GM23338 (cell line): ENCODE measurements at regions not wholly inside any gene's neighbourhood (a gene's known extent, or its start where the extent isn't known, plus 50 kb on each side); places are given as distances from the start of the nearest gene placed in this dataset.

Experiments used
- ATAC-seq: fragments of 200-7000 bp; cut with Tn5 transposase; 3 replicates; pipeline ENCODE4 v1.9.1; 2020
- DNase-seq: peaks from one replicate; pipeline ENCODE4 v3.0.0-alpha.2; 2015; ENCODE audit warnings: low spot score
- H2AFZ ChIP-seq: fragments of 200-600 bp; sonication (generic); 2 replicates; pipeline ENCODE4 v1.8.0; 2016; ENCODE audit warnings: antibody characterized with exemption, mild to moderate bottlenecking, moderate library complexity
- H3F3A ChIP-seq: fragments of 200-600 bp; sonication (generic); replicated peaks from 2 replicates; pipeline ENCODE4 v1.8.0; 2017; ENCODE audit warnings: antibody characterized with exemption, mixed run types, low read depth
- H3K27ac ChIP-seq: fragments of 200-600 bp; sonication (generic); 2 replicates; pipeline ENCODE4 v1.6.1; 2016; ENCODE audit warnings: low read depth
- H3K27me3 ChIP-seq: fragments of 200-600 bp; sonication (generic); 2 replicates; pipeline ENCODE4 v1.8.0; 2016; ENCODE audit warnings: mild to moderate bottlenecking, mixed run types, moderate library complexity; ENCODE audit not compliant: insufficient read depth
- H3K36me3 ChIP-seq: fragments of 200-600 bp; sonication (generic); 2 replicates; pipeline ENCODE4 v1.8.0; 2016; ENCODE audit warnings: mild to moderate bottlenecking; ENCODE audit not compliant: insufficient read depth
- H3K4me1 ChIP-seq: fragments of 200-600 bp; sonication (generic); 2 replicates; pipeline ENCODE4 v1.8.0; 2016; ENCODE audit warnings: mild to moderate bottlenecking, moderate library complexity; ENCODE audit not compliant: insufficient read depth
- H3K4me2 ChIP-seq: fragments of 200-600 bp; sonication (generic); 2 replicates; pipeline ENCODE4 v1.7.1; 2017; ENCODE audit warnings: mixed run types
- H3K4me3 ChIP-seq: fragments of 200-600 bp; sonication (generic); 2 replicates; pipeline ENCODE4 v1.6.1; 2016; ENCODE audit warnings: mixed run types
- H3K79me2 ChIP-seq: fragments of 200-600 bp; sonication (generic); replicated peaks from 2 replicates; pipeline ENCODE4 v1.8.0; 2017; ENCODE audit warnings: mild to moderate bottlenecking; ENCODE audit not compliant: insufficient read depth
- H3K9me2 ChIP-seq: fragments of 200-600 bp; sonication (generic); 2 replicates; pipeline ENCODE4 v1.8.0; 2017; ENCODE audit not compliant: insufficient read depth
- H4K20me1 ChIP-seq: fragments of 200-600 bp; sonication (generic); replicated peaks from 2 replicates; pipeline ENCODE4 v1.8.0; 2017; ENCODE audit warnings: mild to moderate bottlenecking; ENCODE audit not compliant: insufficient read depth
- H3K27ac Mint-ChIP-seq: 2 replicates; pipeline ENCODE4 v1.8.0; 2020; ENCODE audit warnings: inconsistent platforms, mild to moderate bottlenecking, moderate library complexity, mixed read lengths
- H3K27me3 Mint-ChIP-seq: 3 replicates; pipeline ENCODE4 v1.8.0; 2022; ENCODE audit warnings: low read depth, mild to moderate bottlenecking, moderate library complexity, mixed read lengths, inconsistent platforms; ENCODE audit not compliant: insufficient read depth, poor library complexity
- H3K36me3 Mint-ChIP-seq: 3 replicates; pipeline ENCODE4 v1.8.0; 2021; ENCODE audit warnings: low read depth, mild to moderate bottlenecking, inconsistent platforms, moderate library complexity, mixed read lengths
- H3K4me1 Mint-ChIP-seq: 3 replicates; pipeline ENCODE4 v1.8.0; 2020; ENCODE audit warnings: mild to moderate bottlenecking, inconsistent platforms, mixed read lengths
- H3K4me3 Mint-ChIP-seq: 3 replicates; pipeline ENCODE4 v1.8.0; 2021; ENCODE audit warnings: moderate library complexity, mild to moderate bottlenecking, inconsistent platforms, mixed read lengths
- H3K9me3 Mint-ChIP-seq: 3 replicates; pipeline ENCODE4 v1.8.0; 2020; ENCODE audit warnings: moderate library complexity, mild to moderate bottlenecking, inconsistent platforms, mixed read lengths
- CTCF ChIP-seq, 2 experiments: fragments of 200-600 bp in 1 of 2; sonication (generic) in 1 of 2; conservative IDR thresholded peaks; 2 replicates each; pipeline versions ENCODE4 v1.5.1 to v1.6.1; 2016 to 2017; ENCODE audit warnings: antibody characterized with exemption in 2 of 2, low read depth in 2 of 2, mild to moderate bottlenecking in 2 of 2, moderate library complexity in 1 of 2
- ETS1 ChIP-seq: IDR thresholded peaks from 2 replicates; pipeline ENCODE4 v1.6.1; 2016; ENCODE audit warnings: antibody characterized with exemption
- EZH2 ChIP-seq: fragments of 200-600 bp; sonication (generic); IDR thresholded peaks from one replicate; pipeline ENCODE4 v1.8.0; 2017; ENCODE audit warnings: antibody characterized with exemption, mild to moderate bottlenecking, low read depth; ENCODE audit not compliant: unreplicated experiment
- EZH2phosphoT487 ChIP-seq: fragments of 200-600 bp; sonication (generic); IDR thresholded peaks from one replicate; pipeline ENCODE4 v1.8.1; 2018; ENCODE audit warnings: antibody characterized with exemption; ENCODE audit not compliant: unreplicated experiment
- JUNB ChIP-seq: IDR thresholded peaks from one replicate; pipeline ENCODE4 v1.6.1; 2016; ENCODE audit warnings: antibody characterized with exemption; ENCODE audit not compliant: unreplicated experiment
- NANOG ChIP-seq: IDR thresholded peaks from 2 replicates; pipeline ENCODE4 v1.6.1; 2016; ENCODE audit warnings: antibody characterized with exemption, borderline replicate concordance
- POLR2AphosphoS5 ChIP-seq: IDR thresholded peaks from 2 replicates; pipeline ENCODE4 v1.6.1; 2016; ENCODE audit warnings: antibody characterized with exemption, low read depth
- STAT1 ChIP-seq: IDR thresholded peaks from one replicate; pipeline ENCODE4 v1.6.1; 2016; ENCODE audit warnings: antibody characterized with exemption; ENCODE audit not compliant: unreplicated experiment
- ZNF114 ChIP-seq: fragments of 250-450 bp; sonication (Bioruptor Pico); IDR thresholded peaks from 2 replicates; pipeline ENCODE4 v1.5.0; 2020; ENCODE audit warnings: mild to moderate bottlenecking, moderate library complexity
- ZNF462 ChIP-seq: fragments of 250-450 bp; sonication (Bioruptor Pico); IDR thresholded peaks from 2 replicates; pipeline ENCODE4 v1.5.0; 2020; ENCODE audit warnings: mild to moderate bottlenecking, moderate library complexity

GRCh38 chr1:105386489-105386888 is 1636.8 kb downstream of the AMY1C start:
- Mint-ChIP-seq H3K4me3 (no peak overlapping the region), H3K27me3 (no peaks in the 10 kb centered on the region), H3K4me1 (no peaks in the 10 kb centered on the region), H3K9me3 (no peaks in the 10 kb centered on the region; the same call in 2 of the 3 replicates), H3K27ac (no peak overlapping the region), H3K36me3 (no peaks in the 10 kb centered on the region)
- peaks cover 8% of the 10 kb centered on the region for H3K9me2 ChIP-seq
- TF ChIP-seq POLR2AphosphoS5, result no peak
- no peak for TF ChIP-seq ZNF462 (CRISPR knock-in tag)
- TF ChIP-seq EZH2phosphoT487, result no peak
- no peak for TF ChIP-seq STAT1
- no peak for TF ChIP-seq NANOG
- TF ChIP-seq EZH2, result no peak
- no peak for TF ChIP-seq ETS1
- no peak for TF ChIP-seq JUNB
- TF ChIP-seq CTCF (conservative IDR thresholded peaks at IDR 0.05; ENCODE audit: low read depth in 2 of 2), result no peak
- no peak for TF ChIP-seq ZNF114 (CRISPR knock-in tag)
- no peaks in the 10 kb centered on the region for H3K27me3 ChIP-seq
- H3F3A ChIP-seq, result no peaks in the 10 kb centered on the region
- H3K36me3 ChIP-seq, result no peaks in the 10 kb centered on the region
- H3K4me3 ChIP-seq, result no peak overlapping the region
- H3K79me2 ChIP-seq, result no peaks in the 10 kb centered on the region
- ATAC-seq (no peak), DNase-seq (no peak)
- no peak overlapping the region for H3K27ac ChIP-seq
- H4K20me1 ChIP-seq, result no peaks in the 10 kb centered on the region
- H3K4me1 ChIP-seq, result no peaks in the 10 kb centered on the region
- no peak overlapping the region for H3K4me2 ChIP-seq
- no peak overlapping the region for H2AFZ ChIP-seq
